ENCODE measurements at regions not wholly inside any gene's neighbourhood (a gene's known extent, or its start where the extent isn't known, plus 50 kb on each side); places are given as distances from the start of the nearest gene placed in this dataset.
A peak's percentile ranks its signal among the peaks of the same experiment; 100 is the strongest.

GRCh38 chr17:27985736-27986399 is 56.6 kb upstream of the NLK start:
- Histone ChIP-seq H3K79me2 (ENCODE audit: insufficient read depth, low read length) (no peaks in the 10 kb centered on the region), H4K20me1 (ENCODE audit: insufficient read depth, low read length) (no peaks in the 10 kb centered on the region), H3K4me2 (ENCODE audit: low read length) (no peak overlapping the region), H3K4me1 (ENCODE audit: insufficient read depth, low read length) (no peaks in the 10 kb centered on the region), H3K36me3 (ENCODE audit: insufficient read depth, low read length) (no peaks in the 10 kb centered on the region), H2AFZ (ENCODE audit: low read depth, low read length) (no peak overlapping the region), H3K9ac (ENCODE audit: low read length) (no peak overlapping the region), H3K9me3 (ENCODE audit: insufficient read depth, low read depth, low read length) (no peaks in the 10 kb centered on the region), H3K27me3 (ENCODE audit: insufficient read depth, low read length) (no peaks in the 10 kb centered on the region), H3K4me3 (ENCODE audit: insufficient read depth, low read depth, low read length) (no peak overlapping the region), H3K27ac (ENCODE audit: low read depth, low read length) (no peak overlapping the region)
- H3K4me1 Mint-ChIP-seq (ENCODE audit: low read depth, unreplicated experiment) = peaks cover 5% of the 10 kb centered on the region
- DNase-seq (ENCODE audit: low read depth) = no peak
- H3K27ac Mint-ChIP-seq (ENCODE audit: unreplicated experiment) = no peak overlapping the region
- H3K36me3 Mint-ChIP-seq (ENCODE audit: low read depth, unreplicated experiment) = no peaks in the 10 kb centered on the region
- no peak overlapping the region for H3K4me3 Mint-ChIP-seq (ENCODE audit: unreplicated experiment)
- no peaks in the 10 kb centered on the region for H3K27me3 Mint-ChIP-seq (ENCODE audit: low read depth, unreplicated experiment)
- FAIRE-seq = no peak
- no peak for TF ChIP-seq EZH2 (IDR thresholded peaks at IDR 0.05; ENCODE audit: insufficient read depth, low read length)
- no peak for TF ChIP-seq CTCF (IDR thresholded peaks at IDR 0.05; ENCODE audit: insufficient read depth, low read depth, low read length)
- H3K9me3 Mint-ChIP-seq (ENCODE audit: unreplicated experiment) = peaks cover 2% of the 10 kb centered on the region

- H3K4me2 ChIP-seq (ENCODE audit: low read length) = no peak overlapping the region
- no peak for TF ChIP-seq EZH2 (IDR thresholded peaks at IDR 0.05; ENCODE audit: insufficient read depth, low read length)
- H3K4me1 Mint-ChIP-seq (ENCODE audit: low read depth, unreplicated experiment) = peaks cover 5% of the 10 kb centered on the region
- H3K27ac Mint-ChIP-seq (ENCODE audit: unreplicated experiment) = no peak overlapping the region
- H3K27me3 Mint-ChIP-seq (ENCODE audit: low read depth, unreplicated experiment) = no peaks in the 10 kb centered on the region
- H4K20me1 ChIP-seq (ENCODE audit: insufficient read depth, low read length) = no peaks in the 10 kb centered on the region
- H3K9me3 Mint-ChIP-seq (ENCODE audit: unreplicated experiment) = peaks cover 2% of the 10 kb centered on the region
- H3K4me3 ChIP-seq (ENCODE audit: insufficient read depth, low read depth, low read length) = no peak overlapping the region
- no peak overlapping the region for H2AFZ ChIP-seq (ENCODE audit: low read depth, low read length)
- no peak for FAIRE-seq
- H3K9ac ChIP-seq (ENCODE audit: low read length) = no peak overlapping the region
- H3K9me3 ChIP-seq (ENCODE audit: insufficient read depth, low read depth, low read length) = no peaks in the 10 kb centered on the region
- H3K4me3 Mint-ChIP-seq (ENCODE audit: unreplicated experiment) = no peak overlapping the region
- no peak overlapping the region for H3K27ac ChIP-seq (ENCODE audit: low read depth, low read length)
- no peaks in the 10 kb centered on the region for H3K36me3 ChIP-seq (ENCODE audit: insufficient read depth, low read length)
- no peaks in the 10 kb centered on the region for H3K27me3 ChIP-seq (ENCODE audit: insufficient read depth, low read length)
- peak; percentile 46 for DNase-seq (ENCODE audit: low read depth)
- H3K36me3 Mint-ChIP-seq (ENCODE audit: low read depth, unreplicated experiment) = no peaks in the 10 kb centered on the region
- no peaks in the 10 kb centered on the region for H3K4me1 ChIP-seq (ENCODE audit: insufficient read depth, low read length)
- no peaks in the 10 kb centered on the region for H3K79me2 ChIP-seq (ENCODE audit: insufficient read depth, low read length)
Measured at GRCh38 chr17:27986805-27987684, 55.4 kb upstream of the NLK start.

- Mint-ChIP-seq H3K4me1 (ENCODE audit: low read depth, unreplicated experiment) (peaks cover 5% of the 10 kb centered on the region), H3K27ac (ENCODE audit: unreplicated experiment) (no peak overlapping the region), H3K4me3 (ENCODE audit: unreplicated experiment) (peak overlapping the region; percentile 51), H3K36me3 (ENCODE audit: low read depth, unreplicated experiment) (no peaks in the 10 kb centered on the region), H3K9me3 (ENCODE audit: unreplicated experiment) (peaks cover 2% of the 10 kb centered on the region), H3K27me3 (ENCODE audit: low read depth, unreplicated experiment) (no peaks in the 10 kb centered on the region)
- DNase-seq (ENCODE audit: low read depth) (peak; percentile 22), FAIRE-seq (no peak)
- H4K20me1 ChIP-seq (ENCODE audit: insufficient read depth, low read length) = no peaks in the 10 kb centered on the region
- H3K27ac ChIP-seq (ENCODE audit: low read depth, low read length) = no peak overlapping the region
- TF ChIP-seq EZH2 (IDR thresholded peaks at IDR 0.05; ENCODE audit: insufficient read depth, low read length) = no peak
- TF ChIP-seq CTCF (IDR thresholded peaks at IDR 0.05; ENCODE audit: insufficient read depth, low read depth, low read length) = no peak
- H3K4me2 ChIP-seq (ENCODE audit: low read length) = peak overlapping the region; percentile 22
- H3K4me1 ChIP-seq (ENCODE audit: insufficient read depth, low read length) = no peaks in the 10 kb centered on the region
- H3K9me3 ChIP-seq (ENCODE audit: insufficient read depth, low read depth, low read length) = peaks cover 3% of the 10 kb centered on the region
- no peaks in the 10 kb centered on the region for H3K27me3 ChIP-seq (ENCODE audit: insufficient read depth, low read length)
- H3K9ac ChIP-seq (ENCODE audit: low read length) = no peak overlapping the region
- no peak overlapping the region for H3K4me3 ChIP-seq (ENCODE audit: insufficient read depth, low read depth, low read length)
- H3K36me3 ChIP-seq (ENCODE audit: insufficient read depth, low read length) = no peaks in the 10 kb centered on the region
- H3K79me2 ChIP-seq (ENCODE audit: insufficient read depth, low read length) = no peaks in the 10 kb centered on the region
- H2AFZ ChIP-seq (ENCODE audit: low read depth, low read length) = no peak overlapping the region
Measured at GRCh38 chr17:27989046-27989445, 53.4 kb upstream of the NLK start.
